Esophagus squamous epithelium (tissue), 4 donors: ENCODE measurements at regions not wholly inside any gene's neighbourhood (a gene's known extent, or its start where the extent isn't known, plus 50 kb on each side); places are given as distances from the start of the nearest gene placed in this dataset.

Experiments
- POLR2A ChIP-seq, 4 donors: fragments of 450-650 bp; IDR thresholded peaks; one replicate each; pipeline ENCODE4 v1.6.1; 2017; ENCODE audit warnings: antibody characterized with exemption in 4 of 4, mild to moderate bottlenecking in 4 of 4, moderate library complexity in 3 of 4
- TF ChIP-seq, protein P1 (sequence below), 6 experiments: fragments of 450-650 bp in 4 of 6; fragments of 200-600 bp in 2 of 6; sonication (generic) in 2 of 6; IDR thresholded peaks; one replicate each; pipeline ENCODE4 v1.5.1; 2016 to 2019; ENCODE audit warnings: antibody characterized with exemption in 6 of 6, mild to moderate bottlenecking in 4 of 6, moderate library complexity in 4 of 6

- TF ChIP-seq, protein P1, sequence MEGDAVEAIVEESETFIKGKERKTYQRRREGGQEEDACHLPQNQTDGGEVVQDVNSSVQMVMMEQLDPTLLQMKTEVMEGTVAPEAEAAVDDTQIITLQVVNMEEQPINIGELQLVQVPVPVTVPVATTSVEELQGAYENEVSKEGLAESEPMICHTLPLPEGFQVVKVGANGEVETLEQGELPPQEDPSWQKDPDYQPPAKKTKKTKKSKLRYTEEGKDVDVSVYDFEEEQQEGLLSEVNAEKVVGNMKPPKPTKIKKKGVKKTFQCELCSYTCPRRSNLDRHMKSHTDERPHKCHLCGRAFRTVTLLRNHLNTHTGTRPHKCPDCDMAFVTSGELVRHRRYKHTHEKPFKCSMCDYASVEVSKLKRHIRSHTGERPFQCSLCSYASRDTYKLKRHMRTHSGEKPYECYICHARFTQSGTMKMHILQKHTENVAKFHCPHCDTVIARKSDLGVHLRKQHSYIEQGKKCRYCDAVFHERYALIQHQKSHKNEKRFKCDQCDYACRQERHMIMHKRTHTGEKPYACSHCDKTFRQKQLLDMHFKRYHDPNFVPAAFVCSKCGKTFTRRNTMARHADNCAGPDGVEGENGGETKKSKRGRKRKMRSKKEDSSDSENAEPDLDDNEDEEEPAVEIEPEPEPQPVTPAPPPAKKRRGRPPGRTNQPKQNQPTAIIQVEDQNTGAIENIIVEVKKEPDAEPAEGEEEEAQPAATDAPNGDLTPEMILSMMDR (IDR thresholded peaks at IDR 0.05): no peak
- TF ChIP-seq POLR2A (IDR thresholded peaks at IDR 0.05): no peak
Measured at GRCh38 chr5:147095740-147096139, 139.1 kb upstream of the STK32A start.
